ENCODE measurements at regions not wholly inside any gene's neighbourhood (a gene's known extent, or its start where the extent isn't known, plus 50 kb on each side); places are given as distances from the start of the nearest gene placed in this dataset.
"Not testable (repeated sequence)": the region's sequence is repeated elsewhere in the genome, so short reads cannot be mapped to it uniquely, and the experiment has no call there.

GRCh38 chr13:63737418-63737817 lies 2321.8 kb upstream of the PCDH20 start:
- no peak for DNase-seq (ENCODE audit: low spot score in 2 of 2)
- peaks cover 3% of the 10 kb centered on the region for H3K9me3 ChIP-seq
- H3K27me3 ChIP-seq: no peaks in the 10 kb centered on the region
- no peaks in the 10 kb centered on the region for H3K4me1 ChIP-seq
- no peaks in the 10 kb centered on the region for H3K36me3 ChIP-seq
- WGBS: 97% methylated on average over 7 of the region's 19 CpGs
- H3K4me3 ChIP-seq: no peak overlapping the region
- no peak overlapping the region for H3K27ac ChIP-seq
- TF ChIP-seq EP300 (IDR thresholded peaks at IDR 0.05) (no peak), POLR2AphosphoS5 (IDR thresholded peaks at IDR 0.05) (no peak), POLR2A (IDR thresholded peaks at IDR 0.05) (no peak)
- TF ChIP-seq, protein P1, sequence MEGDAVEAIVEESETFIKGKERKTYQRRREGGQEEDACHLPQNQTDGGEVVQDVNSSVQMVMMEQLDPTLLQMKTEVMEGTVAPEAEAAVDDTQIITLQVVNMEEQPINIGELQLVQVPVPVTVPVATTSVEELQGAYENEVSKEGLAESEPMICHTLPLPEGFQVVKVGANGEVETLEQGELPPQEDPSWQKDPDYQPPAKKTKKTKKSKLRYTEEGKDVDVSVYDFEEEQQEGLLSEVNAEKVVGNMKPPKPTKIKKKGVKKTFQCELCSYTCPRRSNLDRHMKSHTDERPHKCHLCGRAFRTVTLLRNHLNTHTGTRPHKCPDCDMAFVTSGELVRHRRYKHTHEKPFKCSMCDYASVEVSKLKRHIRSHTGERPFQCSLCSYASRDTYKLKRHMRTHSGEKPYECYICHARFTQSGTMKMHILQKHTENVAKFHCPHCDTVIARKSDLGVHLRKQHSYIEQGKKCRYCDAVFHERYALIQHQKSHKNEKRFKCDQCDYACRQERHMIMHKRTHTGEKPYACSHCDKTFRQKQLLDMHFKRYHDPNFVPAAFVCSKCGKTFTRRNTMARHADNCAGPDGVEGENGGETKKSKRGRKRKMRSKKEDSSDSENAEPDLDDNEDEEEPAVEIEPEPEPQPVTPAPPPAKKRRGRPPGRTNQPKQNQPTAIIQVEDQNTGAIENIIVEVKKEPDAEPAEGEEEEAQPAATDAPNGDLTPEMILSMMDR (IDR thresholded peaks at IDR 0.05): no peak

GRCh38 chr13:63731896-63732295 lies 2316.2 kb upstream of the PCDH20 start:
- Histone ChIP-seq H3K4me1 (no peaks in the 10 kb centered on the region), H3K36me3 (no peaks in the 10 kb centered on the region), H3K4me3 (no peak overlapping the region), H3K27ac (no peak overlapping the region), H3K27me3 (no peaks in the 10 kb centered on the region), H3K9me3 (peaks cover 5% of the 10 kb centered on the region)
- no peak for DNase-seq (ENCODE audit: low spot score in 2 of 2)
- 92% methylated on average over 3 of the region's 3 CpGs for WGBS
- no peak for TF ChIP-seq POLR2A (IDR thresholded peaks at IDR 0.05)
- TF ChIP-seq EP300 (IDR thresholded peaks at IDR 0.05): no peak
- TF ChIP-seq POLR2AphosphoS5 (IDR thresholded peaks at IDR 0.05): no peak
- TF ChIP-seq, protein P1 (IDR thresholded peaks at IDR 0.05): no peak

DNA sequence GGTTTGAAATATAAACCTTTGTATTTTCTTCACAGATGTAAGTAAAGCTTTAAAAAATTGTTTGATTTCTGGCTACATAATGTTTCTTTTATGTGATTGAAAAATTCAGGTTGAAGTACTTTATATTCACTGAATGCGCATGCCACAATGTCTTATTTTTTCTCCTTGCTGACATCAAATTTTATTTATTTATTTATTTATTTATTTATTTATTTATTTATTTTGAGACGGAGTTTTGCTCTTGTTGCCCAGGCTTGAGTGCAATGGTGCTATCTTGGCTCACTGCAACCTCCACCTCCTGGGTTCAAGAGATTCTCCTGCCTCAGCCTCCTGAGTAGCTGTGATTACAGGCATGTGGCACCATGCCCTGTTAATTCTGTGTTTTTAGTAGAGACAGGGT lies 2296.5 kb upstream of the PCDH20 start:
- WGBS: 87% methylated on average over 2 of the region's 2 CpGs

GRCh38 chr13:63706751-63707150 lies 2291.1 kb upstream of the PCDH20 start:
- no peaks in the 10 kb centered on the region for H3K27me3 ChIP-seq
- TF ChIP-seq EP300 (IDR thresholded peaks at IDR 0.05): no peak
- no peak for TF ChIP-seq POLR2A (IDR thresholded peaks at IDR 0.05)
- TF ChIP-seq, protein P1 (IDR thresholded peaks at IDR 0.05): no peak
- no peak for TF ChIP-seq POLR2AphosphoS5 (IDR thresholded peaks at IDR 0.05)
- H3K36me3 ChIP-seq: no peaks in the 10 kb centered on the region
- no peaks in the 10 kb centered on the region for H3K4me1 ChIP-seq
- no peaks in the 10 kb centered on the region for H3K9me3 ChIP-seq
- H3K27ac ChIP-seq: no peak overlapping the region
- WGBS: 50% methylated on average over 2 of the region's 2 CpGs
- no peak overlapping the region for H3K4me3 ChIP-seq
- DNase-seq (ENCODE audit: low spot score in 2 of 2): no peak

More for the DNA sequence above, 2296.5 kb upstream of the PCDH20 start:
- H3K27ac ChIP-seq; H3K4me3 ChIP-seq; H3K4me1 ChIP-seq; H3K27me3 ChIP-seq; H3K36me3 ChIP-seq; H3K9me3 ChIP-seq; DNase-seq (ENCODE audit: low spot score in 2 of 2): not testable (repeated sequence)

GRCh38 chr13:63704521-63704920 lies 2288.9 kb upstream of the PCDH20 start:
- no peaks in the 10 kb centered on the region for H3K4me1 ChIP-seq
- H3K4me3 ChIP-seq: no peak overlapping the region
- no peak overlapping the region for H3K27ac ChIP-seq
- WGBS: 72% methylated on average over 4 of the region's 4 CpGs
- no peaks in the 10 kb centered on the region for H3K36me3 ChIP-seq
- no peak for DNase-seq (ENCODE audit: low spot score in 2 of 2)
- no peaks in the 10 kb centered on the region for H3K9me3 ChIP-seq
- no peak for TF ChIP-seq EP300 (IDR thresholded peaks at IDR 0.05)
- TF ChIP-seq POLR2AphosphoS5 (IDR thresholded peaks at IDR 0.05): no peak
- no peaks in the 10 kb centered on the region for H3K27me3 ChIP-seq

GRCh38 chr13:63700350-63700749 lies 2284.7 kb upstream of the PCDH20 start:
- Histone ChIP-seq H3K36me3 (no peaks in the 10 kb centered on the region), H3K4me1 (no peaks in the 10 kb centered on the region), H3K27ac (no peak overlapping the region), H3K4me3 (no peak overlapping the region), H3K9me3 (no peaks in the 10 kb centered on the region), H3K27me3 (no peaks in the 10 kb centered on the region)
- DNase-seq (ENCODE audit: low spot score in 2 of 2): no peak
- TF ChIP-seq, protein P1 (IDR thresholded peaks at IDR 0.05): no peak
- TF ChIP-seq POLR2AphosphoS5 (IDR thresholded peaks at IDR 0.05) (no peak), POLR2A (IDR thresholded peaks at IDR 0.05) (no peak), EP300 (IDR thresholded peaks at IDR 0.05) (no peak)
- WGBS: 71% methylated on average over 3 of the region's 3 CpGs

Data from suprapubic skin (tissue), 4 donors.